IMR-90 (cell line): ENCODE measurements at regions not wholly inside any gene's neighbourhood (a gene's known extent, or its start where the extent isn't known, plus 50 kb on each side); places are given as distances from the start of the nearest gene placed in this dataset.

ENCODE experiments used
- ATAC-seq: fragments of 200-7000 bp; cut with Tn5 transposase; 2 replicates; pipeline ENCODE4 v1.9.1; 2020; ENCODE audit warnings: low read depth, mild to moderate bottlenecking, moderate library complexity
- BruUV-seq: library from RNA; stranded (reverse); fragments of 400-500 nt; replicated peaks from 2 replicates; lab custom pipeline; 2021; lab: Mats Ljungman, UMichigan
- CTCF ChIA-PET: fragments of 300-600 bp; formaldehyde crosslinking; extraction: SDS; loops from one replicate; lab custom pipeline; 2021; ENCODE audit warnings: antibody characterized with exemption; lab: Yijun Ruan, JAX
- POLR2A ChIA-PET: fragments of 300-600 bp; sonication (Branson Sonifier 250); formaldehyde crosslinking; loops from one replicate; lab custom pipeline; 2022; ENCODE audit warnings: antibody characterized with exemption; ENCODE audit not compliant: unreplicated experiment; lab: Charles Lee
- DNase-seq: peaks from one replicate; pipeline ENCODE4 v3.0.0; 2013
- H2AFZ ChIP-seq: replicated peaks from 2 replicates; pipeline ENCODE3; 2013; ENCODE audit warnings: low read length, mild to moderate bottlenecking; ENCODE audit not compliant: poor library complexity
- H2AK5ac ChIP-seq: 2 replicates; pipeline ENCODE4 v1.6.1; 2013; ENCODE audit warnings: low read depth, low read length, inconsistent platforms
- H2AK9ac ChIP-seq: replicated peaks from 2 replicates; pipeline ENCODE3; 2013; ENCODE audit warnings: mild to moderate bottlenecking, low read depth, low read length, moderate library complexity; ENCODE audit not compliant: poor library complexity
- H2BK120ac ChIP-seq: 2 replicates; pipeline ENCODE4 v1.6.1; 2013; ENCODE audit warnings: low read depth, low read length, inconsistent platforms
- H2BK15ac ChIP-seq: 3 replicates; pipeline ENCODE4 v1.6.1; 2013; ENCODE audit warnings: low read depth, low read length, inconsistent platforms
- H2BK20ac ChIP-seq: 2 replicates; pipeline ENCODE4 v1.6.1; 2013; ENCODE audit warnings: low read depth, mild to moderate bottlenecking, inconsistent platforms, low read length, moderate library complexity
- H2BK5ac ChIP-seq: 2 replicates; pipeline ENCODE4 v1.6.1; 2013; ENCODE audit warnings: mild to moderate bottlenecking, low read depth, low read length, inconsistent platforms; ENCODE audit not compliant: poor library complexity, severe bottlenecking
- H3K14ac ChIP-seq: replicated peaks from 2 replicates; pipeline ENCODE4 v1.6.1; 2013; ENCODE audit warnings: low read depth, low read length, inconsistent platforms
- H3K18ac ChIP-seq: 2 replicates; pipeline ENCODE4 v1.6.1; 2013; ENCODE audit warnings: low read depth, low read length, control low read depth
- H3K23ac ChIP-seq: 2 replicates; pipeline ENCODE4 v1.6.1; 2013; ENCODE audit warnings: low read depth, low read length, inconsistent platforms
- H3K27ac ChIP-seq: 2 replicates; pipeline ENCODE4 v1.5.1; 2013; ENCODE audit warnings: mild to moderate bottlenecking, control low read depth, low read length; ENCODE audit not compliant: insufficient read depth
- H3K27me3 ChIP-seq: 2 replicates; pipeline ENCODE4 v1.6.1; 2013; ENCODE audit warnings: low read length; ENCODE audit not compliant: control insufficient read depth, insufficient read depth
- H3K36me3 ChIP-seq: 2 replicates; pipeline ENCODE4 v1.6.1; 2013; ENCODE audit warnings: low read length, mixed read lengths; ENCODE audit not compliant: control insufficient read depth, insufficient read depth
- H3K4ac ChIP-seq: 2 replicates; pipeline ENCODE4 v1.6.1; 2013; ENCODE audit warnings: low read depth, low read length, inconsistent platforms
- H3K4me1 ChIP-seq: 2 replicates; pipeline ENCODE4 v1.6.1; 2013; ENCODE audit warnings: low read length, mixed read lengths; ENCODE audit not compliant: control insufficient read depth, insufficient read depth
- H3K4me2 ChIP-seq: 2 replicates; pipeline ENCODE4 v1.6.1; 2013; ENCODE audit warnings: low read depth, mild to moderate bottlenecking, control low read depth, low read length, moderate library complexity
- H3K4me3 ChIP-seq: 2 replicates; pipeline ENCODE4 v1.5.1; 2013; ENCODE audit warnings: low read depth, mild to moderate bottlenecking, control low read depth, low read length, moderate library complexity; ENCODE audit not compliant: insufficient read depth
- H3K56ac ChIP-seq: 2 replicates; pipeline ENCODE4 v1.6.1; 2013; ENCODE audit warnings: low read length, inconsistent platforms; ENCODE audit not compliant: insufficient read depth; ENCODE audit errors: extremely low read depth
- H3K79me1 ChIP-seq, 2 experiments: 2 replicates each; pipeline ENCODE4 v1.6.1; 2013; ENCODE audit warnings: low read length in 2 of 2, inconsistent platforms in 1 of 2, low read depth in 1 of 2
- H3K9ac ChIP-seq: 2 replicates; pipeline ENCODE4 v1.6.1; 2013; ENCODE audit warnings: low read depth, low read length, control low read depth
- H3K9me1 ChIP-seq: 2 replicates; pipeline ENCODE4 v1.6.1; 2013; ENCODE audit warnings: low read length, inconsistent platforms; ENCODE audit not compliant: insufficient read depth
- H3K9me3 ChIP-seq: 2 replicates; pipeline ENCODE4 v1.6.1; 2013; ENCODE audit warnings: low read length; ENCODE audit not compliant: control insufficient read depth, insufficient read depth
- H4K20me1 ChIP-seq: 2 replicates; pipeline ENCODE4 v1.6.1; 2013; ENCODE audit warnings: low read length, inconsistent platforms; ENCODE audit not compliant: insufficient read depth
- H4K5ac ChIP-seq: 2 replicates; pipeline ENCODE4 v1.6.1; 2013; ENCODE audit warnings: mild to moderate bottlenecking, low read depth, low read length, control low read depth
- H4K8ac ChIP-seq, 2 experiments: 2 replicates each; pipeline ENCODE4 v1.6.1; 2013; ENCODE audit warnings: low read depth in 2 of 2, low read length in 2 of 2, control low read depth in 1 of 2, inconsistent platforms in 1 of 2
- H4K91ac ChIP-seq: 2 replicates; pipeline ENCODE4 v1.6.1; 2013; ENCODE audit warnings: low read depth, low read length, inconsistent platforms; ENCODE audit not compliant: insufficient read depth
- BHLHE40 ChIP-seq: fragments of 150-350 bp; IDR thresholded peaks from 2 replicates; pipeline ENCODE4 v1.6.1; 2016; ENCODE audit warnings: mild to moderate bottlenecking, low read depth, low read length
- CEBPB ChIP-seq: IDR thresholded peaks from 2 replicates; pipeline ENCODE4 v1.6.1; 2012; ENCODE audit warnings: low read depth, low read length, improper control_type of control experiment
- CHD1 ChIP-seq: IDR thresholded peaks from 2 replicates; pipeline ENCODE4 v1.6.1; 2012; ENCODE audit warnings: low read depth, low read length, improper control_type of control experiment
- ELK1 ChIP-seq: fragments of 150-350 bp; IDR thresholded peaks from 2 replicates; pipeline ENCODE4 v1.6.1; 2016; ENCODE audit warnings: low read depth, mild to moderate bottlenecking, low read length, moderate library complexity, borderline replicate concordance
- FOS ChIP-seq: fragments of 150-350 bp; IDR thresholded peaks from 2 replicates; pipeline ENCODE4 v1.6.1; 2016; ENCODE audit warnings: low read depth, low read length
- MAFK ChIP-seq: IDR thresholded peaks from 2 replicates; pipeline ENCODE4 v1.6.1; 2012; ENCODE audit warnings: low read depth, low read length, improper control_type of control experiment
- MAZ ChIP-seq: IDR thresholded peaks from 2 replicates; pipeline ENCODE4 v1.6.1; 2012; ENCODE audit warnings: low read depth, mild to moderate bottlenecking, low read length, improper control_type of control experiment, moderate library complexity, borderline replicate concordance
- MXI1 ChIP-seq: IDR thresholded peaks from 2 replicates; pipeline ENCODE4 v1.6.1; 2012; ENCODE audit warnings: low read depth, mild to moderate bottlenecking, low read length, moderate library complexity, borderline replicate concordance
- POLR2A ChIP-seq: IDR thresholded peaks from 2 replicates; pipeline ENCODE4 v1.6.1; 2012; ENCODE audit warnings: mild to moderate bottlenecking, low read depth, low read length
- RAD21 ChIP-seq: IDR thresholded peaks from 2 replicates; pipeline ENCODE4 v1.6.1; 2012; ENCODE audit warnings: low read length, improper control_type of control experiment
- RCOR1 ChIP-seq: IDR thresholded peaks from 2 replicates; pipeline ENCODE4 v1.6.1; 2012; ENCODE audit warnings: mild to moderate bottlenecking, low read length, improper control_type of control experiment; ENCODE audit not compliant: insufficient replicate concordance
- RFX5 ChIP-seq: IDR thresholded peaks from 2 replicates; pipeline ENCODE4 v1.8.0; 2012; ENCODE audit warnings: low read depth, mild to moderate bottlenecking, low read length, moderate library complexity
- SMC3 ChIP-seq: fragments of 150-350 bp; IDR thresholded peaks from 2 replicates; pipeline ENCODE4 v1.6.1; 2016; ENCODE audit warnings: low read depth, mild to moderate bottlenecking, antibody characterized with exemption, low read length, moderate library complexity
- USF2 ChIP-seq: fragments of 150-350 bp; IDR thresholded peaks from 2 replicates; pipeline ENCODE4 v1.6.1; 2017; ENCODE audit warnings: mild to moderate bottlenecking, antibody characterized with exemption, low read length, low read depth
- WGBS, 2 experiments: methylation state at CpG; one replicate each; pipeline versions ENCODE4 v1.1.5 to v1.1.7; 2013; ENCODE audit warnings: missing lambda C conversion rate in 2 of 2; ENCODE audit not compliant: insufficient read length in 1 of 2; ENCODE audit errors: extremely low coverage in 2 of 2; 5-methylcytosine and 5-hydroxymethylcytosine counted together
- dilution Hi-C: fragments of 300-500 bp; cut with HindIII; formaldehyde crosslinking; loops from one replicate; pipeline ENCODE4 v1.14.3; 2018; ENCODE audit warnings: low sequenced_read_pairs; ENCODE audit not compliant: unreplicated experiment
- in situ Hi-C: fragments of 300-500 bp; cut with MboI; formaldehyde crosslinking; loops from 3 replicates; pipeline ENCODE4 v1.14.3; 2019; ENCODE audit warnings: low sequenced_read_pairs, inconsistent platforms, mixed read lengths
- intact Hi-C: fragments of 100-400 bp; cut with micrococcal nuclease; formaldehyde crosslinking; loops from 2 replicates; pipeline ENCODE4 v1.10.0; 2022

GRCh38 chr16:56087626-56088025, 103.7 kb upstream of the GNAO1 start:
- H3K9ac ChIP-seq, result no peak overlapping the region
- no peak overlapping the region for H2BK15ac ChIP-seq
- H2AFZ ChIP-seq, result no peak overlapping the region
- no peaks in the 10 kb centered on the region for H3K9me3 ChIP-seq
- no peak overlapping the region for H2AK9ac ChIP-seq
- H2BK20ac ChIP-seq, result no peak overlapping the region
- H4K8ac ChIP-seq, result no peak overlapping the region
- no peak for DNase-seq
- H3K23ac ChIP-seq, result no peak overlapping the region
- no peaks in the 10 kb centered on the region for H4K20me1 ChIP-seq
- CTCF ChIA-PET, result no interaction called here
- H3K9me1 ChIP-seq, result no peaks in the 10 kb centered on the region
- H3K79me1 ChIP-seq, result no peaks in the 10 kb centered on the region
- POLR2A ChIA-PET, result interaction anchor here (0.9 kb wide), 1 partner anchor 14 kb away, joined by 3 read pairs; no protein-coding TSS in a partner anchor
- in situ Hi-C loops (no loop called here), dilution Hi-C loops (no loop called here), intact Hi-C loops (no loop called here)
- H3K4me3 ChIP-seq, result no peak overlapping the region
- no TSS peak for BruUV-seq
- H4K91ac ChIP-seq, result no peak overlapping the region
- no peak overlapping the region for H4K5ac ChIP-seq
- no peaks in the 10 kb centered on the region for H3K27me3 ChIP-seq
- H3K36me3 ChIP-seq, result no peaks in the 10 kb centered on the region
- no peak overlapping the region for H2BK120ac ChIP-seq
- no peak overlapping the region for H2AK5ac ChIP-seq
- no peak overlapping the region for H3K27ac ChIP-seq
- H3K56ac ChIP-seq, result no peak overlapping the region
- H3K18ac ChIP-seq, result no peak overlapping the region
- WGBS, 2 experiments, result no CpG with 5 or more reads among the region's 6 CpGs
- no peak for TF ChIP-seq BHLHE40
- TF ChIP-seq ELK1, result no peak
- no peak for TF ChIP-seq USF2
- no peak for TF ChIP-seq RAD21
- no peak for TF ChIP-seq RFX5
- TF ChIP-seq MAZ, result no peak
- no peak for TF ChIP-seq SMC3
- TF ChIP-seq CEBPB, result no peak
- no peak for TF ChIP-seq POLR2A
- no peak for TF ChIP-seq FOS
- TF ChIP-seq RCOR1, result no peak
- TF ChIP-seq CHD1, result no peak
- TF ChIP-seq MXI1, result no peak
- no peak for TF ChIP-seq MAFK
- H3K14ac ChIP-seq, result no peak overlapping the region
- H2BK5ac ChIP-seq, result no peak overlapping the region
- ATAC-seq, result no peak
- H3K4me2 ChIP-seq, result no peak overlapping the region
- no peak overlapping the region for H3K4ac ChIP-seq
- no peaks in the 10 kb centered on the region for H3K4me1 ChIP-seq
